OCI-LY1 (cell line): ENCODE measurements at regions not wholly inside any gene's neighbourhood (a gene's known extent, or its start where the extent isn't known, plus 50 kb on each side); places are given as distances from the start of the nearest gene placed in this dataset.

ENCODE experiments used
- EZH2 ChIP-seq: fragments of 200-600 bp; sonication (generic), shearing (Covaris generic); IDR thresholded peaks from 2 replicates; pipeline ENCODE4 v1.8.0; 2017; ENCODE audit warnings: borderline replicate concordance, mixed run types, mild to moderate bottlenecking, antibody characterized with exemption, low read length, moderate library complexity, mixed read lengths
- TF ChIP-seq, protein P1 (sequence below): fragments of 200-600 bp; sonication (generic), shearing (Covaris generic); IDR thresholded peaks from 2 replicates; pipeline ENCODE4 v1.5.1; 2017; ENCODE audit warnings: mild to moderate bottlenecking, antibody characterized with exemption, low read length, moderate library complexity, mixed read lengths

DNA sequence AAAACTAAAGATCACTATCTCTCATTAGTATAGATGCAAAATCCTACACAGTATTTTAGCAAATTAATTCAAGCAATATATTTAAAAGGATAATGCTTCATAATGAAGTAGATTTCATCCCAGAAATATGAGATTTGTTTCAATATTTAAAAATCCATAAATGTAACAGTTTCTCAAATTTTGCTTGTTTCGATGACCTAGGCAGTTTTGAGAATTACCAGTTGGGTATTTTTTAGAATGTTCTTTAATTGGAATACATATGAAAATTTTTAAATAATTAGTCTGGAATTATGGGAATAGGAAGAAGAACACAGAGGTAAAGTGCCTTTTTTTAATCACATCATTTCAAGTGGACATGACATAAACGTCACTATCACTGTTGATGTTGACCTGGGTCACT is 192.3 kb downstream of the FBXO8 start:
- TF ChIP-seq, protein P1, sequence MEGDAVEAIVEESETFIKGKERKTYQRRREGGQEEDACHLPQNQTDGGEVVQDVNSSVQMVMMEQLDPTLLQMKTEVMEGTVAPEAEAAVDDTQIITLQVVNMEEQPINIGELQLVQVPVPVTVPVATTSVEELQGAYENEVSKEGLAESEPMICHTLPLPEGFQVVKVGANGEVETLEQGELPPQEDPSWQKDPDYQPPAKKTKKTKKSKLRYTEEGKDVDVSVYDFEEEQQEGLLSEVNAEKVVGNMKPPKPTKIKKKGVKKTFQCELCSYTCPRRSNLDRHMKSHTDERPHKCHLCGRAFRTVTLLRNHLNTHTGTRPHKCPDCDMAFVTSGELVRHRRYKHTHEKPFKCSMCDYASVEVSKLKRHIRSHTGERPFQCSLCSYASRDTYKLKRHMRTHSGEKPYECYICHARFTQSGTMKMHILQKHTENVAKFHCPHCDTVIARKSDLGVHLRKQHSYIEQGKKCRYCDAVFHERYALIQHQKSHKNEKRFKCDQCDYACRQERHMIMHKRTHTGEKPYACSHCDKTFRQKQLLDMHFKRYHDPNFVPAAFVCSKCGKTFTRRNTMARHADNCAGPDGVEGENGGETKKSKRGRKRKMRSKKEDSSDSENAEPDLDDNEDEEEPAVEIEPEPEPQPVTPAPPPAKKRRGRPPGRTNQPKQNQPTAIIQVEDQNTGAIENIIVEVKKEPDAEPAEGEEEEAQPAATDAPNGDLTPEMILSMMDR, result no peak
- TF ChIP-seq EZH2, result no peak
